GM12878 (cell line): ENCODE measurements at regions not wholly inside any gene's neighbourhood (a gene's known extent, or its start where the extent isn't known, plus 50 kb on each side); places are given as distances from the start of the nearest gene placed in this dataset.

ENCODE experiments used
- ATAC-seq: fragments of 200-7000 bp; cut with Tn5 transposase; 3 replicates; pipeline ENCODE4 v1.9.1; 2020; ENCODE audit warnings: mild to moderate bottlenecking, moderate library complexity
- BruUV-seq: library from RNA; stranded (reverse); fragments of 400-500 nt; replicated peaks from 2 replicates; lab custom pipeline; 2021; lab: Mats Ljungman, UMichigan
- CTCF ChIA-PET: fragments of 300-600 bp; sonication (Branson Sonifier 250); formaldehyde crosslinking; extraction: SDS; loops from one replicate; lab custom pipeline; 2021; ENCODE audit warnings: inconsistent platforms; lab: Yijun Ruan, JAX
- POLR2A ChIA-PET: fragments of 350-600 bp; formaldehyde crosslinking; extraction: SDS; loops from one replicate; lab custom pipeline; 2021; ENCODE audit warnings: inconsistent platforms; lab: Charles Lee
- RAD21 ChIA-PET: fragments of 300-600 bp; sonication (Branson Sonifier 250); formaldehyde crosslinking; loops from one replicate; lab custom pipeline; 2023; ENCODE audit warnings: antibody characterized with exemption; ENCODE audit not compliant: unreplicated experiment; lab: Charles Lee
- SMC1A ChIA-PET: fragments of 300-600 bp; sonication (Branson Sonifier 250); formaldehyde crosslinking; loops from one replicate; lab custom pipeline; 2023; ENCODE audit not compliant: unreplicated experiment, uncharacterized antibody; lab: Charles Lee
- DNase-seq: peaks from one replicate; pipeline ENCODE4 v3.0.0-alpha.2; 2011; ENCODE audit warnings: low read depth, low spot score
- FAIRE-seq: peaks from 3 replicates; lab custom pipeline; 2011; peaks lifted over from hg19 to GRCh38; lab: Jason Lieb, UNC
- H2AFZ ChIP-seq: 2 replicates; pipeline ENCODE4 v1.6.0; 2011; ENCODE audit warnings: low read depth, low read length, control low read depth; ENCODE audit not compliant: control insufficient read depth
- H3K27ac ChIP-seq: 2 replicates; pipeline ENCODE4 v1.5.1; 2011; ENCODE audit warnings: control low read depth; ENCODE audit not compliant: control insufficient read depth, insufficient read depth
- H3K27me3 ChIP-seq, 2 experiments: replicated peaks in 1 of 2; 2 replicates each; pipeline versions ENCODE4 v1.6.0 to v1.6.1; 2011; ENCODE audit warnings: low read length in 1 of 2; ENCODE audit not compliant: control insufficient read depth in 2 of 2, insufficient read depth in 2 of 2
- H3K36me3 ChIP-seq, 2 experiments: 2 replicates each; pipeline ENCODE4 v1.5.1; 2011; ENCODE audit warnings: low read length in 1 of 2; ENCODE audit not compliant: control insufficient read depth in 2 of 2, insufficient read depth in 2 of 2
- H3K4me1 ChIP-seq: 2 replicates; pipeline ENCODE4 v1.6.1; 2011; ENCODE audit warnings: mild to moderate bottlenecking, low read length, moderate library complexity, mixed read lengths; ENCODE audit not compliant: control insufficient read depth, insufficient read depth
- H3K4me2 ChIP-seq: 2 replicates; pipeline ENCODE4 v1.6.0; 2011; ENCODE audit warnings: control low read depth; ENCODE audit not compliant: control insufficient read depth, insufficient read depth
- H3K4me3 ChIP-seq: fragments of 200-600 bp; sonication (generic); 2 replicates; pipeline ENCODE4 v1.5.1; 2016
- H3K79me2 ChIP-seq: 2 replicates; pipeline ENCODE4 v1.6.0; 2011; ENCODE audit warnings: low read length; ENCODE audit not compliant: control insufficient read depth, insufficient read depth
- H3K9ac ChIP-seq: 2 replicates; pipeline ENCODE4 v1.8.0; 2011; ENCODE audit warnings: low read length, control low read depth, mixed read lengths; ENCODE audit not compliant: control insufficient read depth, insufficient read depth
- H3K9me3 ChIP-seq: replicated peaks from 3 replicates; pipeline ENCODE4 v1.5.1; 2011; ENCODE audit warnings: mild to moderate bottlenecking, low read length; ENCODE audit not compliant: control insufficient read depth, insufficient read depth
- H4K20me1 ChIP-seq: 2 replicates; pipeline ENCODE4 v1.6.0; 2011; ENCODE audit not compliant: control insufficient read depth, insufficient read depth
- BMI1 ChIP-seq: fragments of 450-650 bp; IDR thresholded peaks from 2 replicates; pipeline ENCODE4 v1.6.1; 2016; ENCODE audit warnings: mild to moderate bottlenecking, moderate library complexity, borderline replicate concordance
- CBFB ChIP-seq: IDR thresholded peaks from 2 replicates; pipeline ENCODE4 v1.6.1; 2016; ENCODE audit warnings: antibody characterized with exemption, low read depth
- DPF2 ChIP-seq: fragments of 450-650 bp; IDR thresholded peaks from 2 replicates; pipeline ENCODE4 v1.6.1; 2017; ENCODE audit warnings: mild to moderate bottlenecking
- GABPA ChIP-seq: IDR thresholded peaks from 2 replicates; pipeline ENCODE4 v1.6.1; 2014; ENCODE audit warnings: antibody characterized with exemption, low read depth, mild to moderate bottlenecking, inconsistent platforms
- MTA2 ChIP-seq: fragments of 450-650 bp; IDR thresholded peaks from 2 replicates; pipeline ENCODE4 v1.6.1; 2016; ENCODE audit warnings: low read depth, mild to moderate bottlenecking, moderate library complexity
- NFYA ChIP-seq: IDR thresholded peaks from 2 replicates; pipeline ENCODE4 v1.6.1; 2011; ENCODE audit warnings: low read depth, mild to moderate bottlenecking, low read length, improper control_type of control experiment, borderline replicate concordance
- PAX8 ChIP-seq: fragments of 450-650 bp; IDR thresholded peaks from 2 replicates; pipeline ENCODE4 v1.6.1; 2017; ENCODE audit warnings: mild to moderate bottlenecking, moderate library complexity
- PRDM15 ChIP-seq: fragments of 450-650 bp; formaldehyde crosslinking; IDR thresholded peaks from 2 replicates; pipeline ENCODE4 v1.4.0; 2020; ENCODE audit warnings: mild to moderate bottlenecking, moderate library complexity
- RAD21 ChIP-seq: IDR thresholded peaks from 2 replicates; pipeline ENCODE4 v1.6.1; 2011; ENCODE audit warnings: mild to moderate bottlenecking, low read depth, low read length, moderate library complexity; ENCODE audit not compliant: insufficient read depth
- RUNX3 ChIP-seq: IDR thresholded peaks from 2 replicates; pipeline ENCODE4 v1.6.1; 2012; ENCODE audit warnings: low read length, inconsistent platforms
- TBL1XR1 ChIP-seq: IDR thresholded peaks from 2 replicates; pipeline ENCODE4 v1.6.1; 2012; ENCODE audit warnings: low read depth, low read length, improper control_type of control experiment
- TCF3 ChIP-seq: IDR thresholded peaks from 2 replicates; pipeline ENCODE4 v1.6.1; 2012; ENCODE audit warnings: low read depth, mild to moderate bottlenecking, low read length, borderline replicate concordance; ENCODE audit not compliant: insufficient read depth
- WRNIP1 ChIP-seq: IDR thresholded peaks from 2 replicates; pipeline ENCODE4 v1.6.1; 2011; ENCODE audit warnings: low read depth, low read length, improper control_type of control experiment, borderline replicate concordance
- WGBS: methylation state at CpG from one replicate; pipeline ENCODE4 v1.1.6; 2016; ENCODE audit warnings: low lambda C conversion rate; ENCODE audit not compliant: insufficient replicate concordance, insufficient coverage; ENCODE audit errors: missing lambda C conversion rate; 5-methylcytosine and 5-hydroxymethylcytosine counted together
- in situ Hi-C: fragments of 300-500 bp; cut with MboI; formaldehyde crosslinking; loops from 9 replicates; pipeline ENCODE4 v1.14.3; 2018; ENCODE audit warnings: mixed read lengths
- intact Hi-C: fragments of 100-400 bp; cut with micrococcal nuclease; formaldehyde crosslinking; loops from one replicate; pipeline ENCODE4 v1.14.2; 2022; ENCODE audit not compliant: unreplicated experiment
- TF ChIP-seq, protein P1 (sequence below): fragments of 450-650 bp; IDR thresholded peaks from 2 replicates; pipeline ENCODE4 v1.6.1; 2016; ENCODE audit warnings: mild to moderate bottlenecking

DNA sequence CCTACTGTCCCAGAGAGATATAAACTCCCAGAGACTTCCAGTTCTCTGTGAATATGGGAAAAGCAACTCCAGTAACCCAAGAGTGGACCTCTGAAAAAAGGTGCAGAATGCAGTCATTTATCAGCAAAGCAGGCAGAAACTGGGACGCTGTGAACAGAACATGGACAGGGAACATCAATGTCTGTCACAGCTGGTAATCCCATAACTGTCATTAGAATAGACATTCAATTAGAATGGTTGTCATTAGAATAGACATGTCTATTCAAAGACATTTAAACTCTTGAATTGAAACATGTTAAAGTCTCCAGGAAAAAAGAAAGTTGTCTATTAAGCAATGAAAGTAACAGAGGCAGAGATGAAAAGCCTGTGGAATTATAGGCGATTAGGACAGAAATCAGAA is 302.1 kb downstream of the BTBD3 start:
- intact Hi-C loops = no loop called here
- Histone ChIP-seq H3K9ac (no peak overlapping the region), H3K27ac (no peak overlapping the region), H2AFZ (no peak overlapping the region), H3K4me2 (no peak overlapping the region), H3K4me3 (no peak overlapping the region), H3K79me2 (no peaks in the 10 kb centered on the region), H3K4me1 (no peaks in the 10 kb centered on the region), H3K27me3 (no peaks in the 10 kb centered on the region), H4K20me1 (no peaks in the 10 kb centered on the region), H3K9me3 (no peaks in the 10 kb centered on the region), H3K36me3 (no peaks in the 10 kb centered on the region)
- CTCF ChIA-PET = no interaction called here
- 54% methylated on average over 2 of the region's 2 CpGs for WGBS
- no TSS peak for BruUV-seq
- TF ChIP-seq RUNX3 (no peak), DPF2 (no peak), GABPA (no peak), PAX8 (no peak), BMI1 (no peak), TBL1XR1 (no peak), WRNIP1 (no peak), PRDM15 (no peak), TCF3 (no peak), NFYA (no peak), MTA2 (no peak), CBFB (no peak), RAD21 (no peak)
- TF ChIP-seq, protein P1, sequence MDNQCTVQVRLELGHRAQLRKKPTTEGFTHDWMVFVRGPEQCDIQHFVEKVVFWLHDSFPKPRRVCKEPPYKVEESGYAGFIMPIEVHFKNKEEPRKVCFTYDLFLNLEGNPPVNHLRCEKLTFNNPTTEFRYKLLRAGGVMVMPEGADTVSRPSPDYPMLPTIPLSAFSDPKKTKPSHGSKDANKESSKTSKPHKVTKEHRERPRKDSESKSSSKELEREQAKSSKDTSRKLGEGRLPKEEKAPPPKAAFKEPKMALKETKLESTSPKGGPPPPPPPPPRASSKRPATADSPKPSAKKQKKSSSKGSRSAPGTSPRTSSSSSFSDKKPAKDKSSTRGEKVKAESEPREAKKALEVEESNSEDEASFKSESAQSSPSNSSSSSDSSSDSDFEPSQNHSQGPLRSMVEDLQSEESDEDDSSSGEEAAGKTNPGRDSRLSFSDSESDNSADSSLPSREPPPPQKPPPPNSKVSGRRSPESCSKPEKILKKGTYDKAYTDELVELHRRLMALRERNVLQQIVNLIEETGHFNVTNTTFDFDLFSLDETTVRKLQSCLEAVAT = no peak
- DNase-seq = no peak
- in situ Hi-C loops = no loop called here
- no peak for ATAC-seq
- POLR2A ChIA-PET = no interaction called here
- SMC1A ChIA-PET = interaction anchor here (1.2 kb wide), 1 partner anchor 15 kb away, joined by 3 read pairs; no protein-coding TSS in a partner anchor
- FAIRE-seq = no peak
- RAD21 ChIA-PET = no interaction called here
